Right atrium auricular region (tissue), 2 donors: ENCODE measurements at regions not wholly inside any gene's neighbourhood (a gene's known extent, or its start where the extent isn't known, plus 50 kb on each side); places are given as distances from the start of the nearest gene placed in this dataset.
A peak's percentile ranks its signal among the peaks of the same experiment; 100 is the strongest.

Experiments used
- DNase-seq: peaks from one replicate; pipeline ENCODE4 v3.0.0-alpha.2; 2019; ENCODE audit warnings: low spot score
- H3K27ac ChIP-seq, 2 donors: fragments of 200-600 bp; sonication (generic); 1 replicate in 1 of 2; 2 replicates in 1 of 2; pipeline ENCODE4 v1.5.1; 2016 to 2019
- H3K27me3 ChIP-seq, 2 donors: fragments of 200-600 bp; sonication (generic); one replicate each; pipeline versions ENCODE4 v1.5.1 to v1.6.0; 2017 to 2019
- H3K36me3 ChIP-seq: fragments of 200-600 bp; sonication (generic); one replicate; pipeline ENCODE4 v1.5.1; 2016
- H3K4me1 ChIP-seq, 2 donors: fragments of 200-600 bp; sonication (generic); one replicate each; pipeline versions ENCODE4 v1.5.1 to v1.6.0; 2017 to 2019
- H3K4me3 ChIP-seq, 2 donors: fragments of 200-600 bp; sonication (generic); 1 replicate in 1 of 2; 2 replicates in 1 of 2; pipeline ENCODE4 v1.5.1; 2017 to 2019; ENCODE audit warnings: mild to moderate bottlenecking in 1 of 2, moderate library complexity in 1 of 2
- H3K9me3 ChIP-seq, 2 donors: fragments of 200-600 bp; sonication (generic); one replicate each; pipeline ENCODE4 v1.5.1; 2019
- CTCF ChIP-seq, 2 donors: fragments of 200-600 bp; sonication (generic); IDR thresholded peaks; one replicate each; pipeline ENCODE4 v1.5.1; 2019; ENCODE audit warnings: antibody characterized with exemption in 2 of 2

DNA sequence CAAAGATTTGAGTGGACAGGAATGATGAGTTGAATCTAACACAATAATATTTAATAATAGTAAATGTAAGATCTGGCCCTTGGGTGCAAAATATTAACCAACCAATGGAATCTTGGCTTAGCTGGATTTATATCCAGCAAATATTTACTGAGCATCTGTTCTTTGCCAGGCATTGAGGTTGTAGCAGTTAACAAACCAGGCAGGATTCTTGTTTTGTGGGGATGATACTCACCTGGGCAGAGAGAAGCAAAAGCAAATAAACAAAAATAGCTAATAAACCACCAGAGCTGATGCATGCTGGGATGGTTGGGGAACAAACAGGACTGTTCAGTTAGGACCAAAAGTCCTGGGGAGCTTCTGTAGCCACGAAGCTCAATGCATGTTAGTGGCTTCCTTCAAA, 84.1 kb upstream of the CDH13 start:
- Histone ChIP-seq H3K27me3 (no peaks in the 10 kb centered on the region), H3K4me3 (no peak overlapping the region), H3K4me1 (peaks cover 0 to 4% of the 10 kb centered on the region in 2 donors), H3K9me3 (peaks cover 0 to 7% of the 10 kb centered on the region in 2 donors), H3K36me3 (no peaks in the 10 kb centered on the region), H3K27ac (no peak overlapping the region)
- DNase-seq: no peak
- no peak for TF ChIP-seq CTCF (IDR thresholded peaks at IDR 0.05)

GRCh38 chr16:82541103-82541502, 85.7 kb upstream of the CDH13 start:
- peaks cover 0 to 11% of the 10 kb centered on the region in 2 donors for H3K9me3 ChIP-seq
- peaks cover 0 to 4% of the 10 kb centered on the region in 2 donors for H3K4me1 ChIP-seq
- H3K36me3 ChIP-seq: no peaks in the 10 kb centered on the region
- H3K4me3 ChIP-seq: no peak overlapping the region
- DNase-seq: no peak
- H3K27me3 ChIP-seq: no peaks in the 10 kb centered on the region
- no peak for TF ChIP-seq CTCF (IDR thresholded peaks at IDR 0.05)
- no peak overlapping the region for H3K27ac ChIP-seq

- TF ChIP-seq CTCF (IDR thresholded peaks at IDR 0.05): no peak
- H3K9me3 ChIP-seq: peaks cover 0 to 11% of the 10 kb centered on the region in 2 donors
- H3K4me3 ChIP-seq: no peak overlapping the region
- H3K36me3 ChIP-seq: no peaks in the 10 kb centered on the region
- H3K27me3 ChIP-seq: no peaks in the 10 kb centered on the region
- H3K4me1 ChIP-seq: no peaks in the 10 kb centered on the region
- no peak for DNase-seq
- no peak overlapping the region for H3K27ac ChIP-seq
These were observed 91.0 kb upstream of the CDH13 start for GRCh38 chr16:82535764-82536163.

GRCh38 chr16:82535262-82535661, 91.5 kb upstream of the CDH13 start:
- no peaks in the 10 kb centered on the region for H3K4me1 ChIP-seq
- DNase-seq: no peak
- H3K36me3 ChIP-seq: no peaks in the 10 kb centered on the region
- H3K27me3 ChIP-seq: no peaks in the 10 kb centered on the region
- peaks cover 0 to 11% of the 10 kb centered on the region in 2 donors for H3K9me3 ChIP-seq
- H3K27ac ChIP-seq: no peak overlapping the region
- no peak for TF ChIP-seq CTCF (IDR thresholded peaks at IDR 0.05)
- no peak overlapping the region for H3K4me3 ChIP-seq

GRCh38 chr16:82533189-82533588, 93.6 kb upstream of the CDH13 start:
- Histone ChIP-seq H3K36me3 (no peaks in the 10 kb centered on the region), H3K27me3 (no peaks in the 10 kb centered on the region), H3K27ac (no peak overlapping the region), H3K9me3 (peaks cover 0 to 9% of the 10 kb centered on the region in 2 donors), H3K4me1 (no peaks in the 10 kb centered on the region), H3K4me3 (no peak overlapping the region)
- no peak for TF ChIP-seq CTCF (IDR thresholded peaks at IDR 0.05)
- peak; percentile 11 for DNase-seq

- no peak overlapping the region for H3K27ac ChIP-seq
These were observed 95.9 kb upstream of the CDH13 start for GRCh38 chr16:82530883-82531282.

More at GRCh38 chr16:82530883-82531282, 95.9 kb upstream of the CDH13 start:
- H3K27me3 ChIP-seq: no peaks in the 10 kb centered on the region
- no peaks in the 10 kb centered on the region for H3K4me1 ChIP-seq
- no peak for DNase-seq
- H3K9me3 ChIP-seq: no peaks in the 10 kb centered on the region
- no peak overlapping the region for H3K4me3 ChIP-seq
- no peak for TF ChIP-seq CTCF (IDR thresholded peaks at IDR 0.05)
- no peaks in the 10 kb centered on the region for H3K36me3 ChIP-seq
